ENCODE measurements at regions not wholly inside any gene's neighbourhood (a gene's known extent, or its start where the extent isn't known, plus 50 kb on each side); places are given as distances from the start of the nearest gene placed in this dataset.

DNA sequence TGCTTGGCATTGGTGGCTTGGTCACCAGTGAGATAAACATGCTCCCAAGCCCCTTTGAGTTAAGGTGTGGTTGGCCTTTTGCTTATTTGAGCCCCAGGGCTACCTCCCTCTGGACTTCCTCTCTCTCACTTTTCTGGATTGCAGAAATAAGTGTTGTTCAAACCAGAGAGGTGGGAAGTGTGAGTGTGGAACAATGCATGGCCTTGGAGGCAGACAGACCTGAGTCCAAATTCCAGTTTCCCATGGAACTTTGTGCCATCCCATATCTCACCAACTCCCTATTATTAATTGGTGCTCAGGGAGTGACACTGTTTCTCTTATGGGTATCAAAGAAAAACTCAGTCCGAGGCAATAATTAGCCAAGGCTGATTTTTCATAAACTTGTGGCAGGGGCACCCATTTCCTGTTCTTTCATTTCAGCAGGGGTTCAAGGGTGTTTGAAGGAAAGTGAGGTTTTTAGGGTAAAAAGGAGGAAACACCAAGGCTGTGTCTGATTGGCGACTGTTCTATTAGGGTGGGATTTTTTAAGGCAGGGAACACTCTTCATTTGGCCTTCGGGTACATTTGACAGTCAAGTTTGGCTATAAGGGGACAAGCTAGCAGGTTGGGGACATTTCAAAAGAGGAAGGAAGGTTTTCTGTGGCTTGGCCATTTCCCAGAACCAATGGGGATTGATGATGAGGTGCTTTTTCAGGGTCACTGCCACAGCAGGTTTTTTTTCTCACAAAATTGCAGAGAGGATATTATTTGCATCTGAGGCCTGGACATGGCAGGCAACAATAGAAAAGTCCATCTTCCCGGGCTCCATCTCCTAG is 148.8 kb upstream of the NPY start:
- H3K36me3 ChIP-seq (replicated peaks in 1 of 2; ENCODE audit: control insufficient read depth in 2 of 2, insufficient read depth in 2 of 2, low read length in 2 of 2), result no peaks in the 10 kb centered on the region
- H3K23ac ChIP-seq (ENCODE audit: low read depth, low read length, poor library complexity), result no peak overlapping the region
- no peak overlapping the region for H3K4me3 ChIP-seq (ENCODE audit: low read length in 2 of 2)
- no peak overlapping the region for H2AFZ ChIP-seq (ENCODE audit: low read length)
- no peaks in the 10 kb centered on the region for H3K79me1 ChIP-seq (ENCODE audit: low read depth, low read length)
- H3K27me3 ChIP-seq (ENCODE audit: control insufficient read depth in 3 of 3, insufficient read depth in 3 of 3, low read depth in 1 of 3, low read length in 3 of 3), result no peaks in the 10 kb centered on the region
- H4K91ac ChIP-seq (ENCODE audit: low read depth, low read length, poor library complexity), result no peak overlapping the region
- H3K14ac ChIP-seq (ENCODE audit: low read length), result no peak overlapping the region
- H3K4ac ChIP-seq (ENCODE audit: low read length), result no peak overlapping the region
- DNase-seq (ENCODE audit: low spot score), result no peak
- H2BK12ac ChIP-seq (ENCODE audit: low read length), result no peak overlapping the region
- no peaks in the 10 kb centered on the region for H3K9me3 ChIP-seq (replicated peaks in 1 of 2; ENCODE audit: control insufficient read depth in 2 of 2, insufficient read depth in 1 of 2, low read depth in 1 of 2, low read length in 2 of 2)
- peaks cover 0 to 2% of the 10 kb centered on the region in 2 donors for H3K4me1 ChIP-seq (ENCODE audit: control insufficient read depth in 2 of 2, insufficient read depth in 1 of 2, low read depth in 1 of 2, low read length in 2 of 2)
- H2BK15ac ChIP-seq (ENCODE audit: low read length), result no peak overlapping the region
- no peak overlapping the region for H2BK5ac ChIP-seq (ENCODE audit: low read length)
- no CpG with 5 or more reads among the region's 4 CpGs for WGBS, 2 donors (ENCODE audit: extremely low coverage in 2 of 2, insufficient read length in 2 of 2, insufficient replicate concordance in 1 of 2)
- H3K4me2 ChIP-seq (ENCODE audit: insufficient read depth, low read length, poor library complexity, severe bottlenecking), result no peak overlapping the region
- H3K27ac ChIP-seq (replicated peaks; ENCODE audit: low read length), result no peak overlapping the region
- no peak overlapping the region for H4K8ac ChIP-seq (ENCODE audit: low read depth, low read length)
- H3K9ac ChIP-seq (ENCODE audit: low read depth, low read length, poor library complexity), result no peak overlapping the region
- H3K18ac ChIP-seq (ENCODE audit: low read length), result no peak overlapping the region
- no peak overlapping the region for H2AK5ac ChIP-seq (ENCODE audit: low read depth, low read length)
- H2BK120ac ChIP-seq (ENCODE audit: low read depth, low read length), result no peak overlapping the region

DNA sequence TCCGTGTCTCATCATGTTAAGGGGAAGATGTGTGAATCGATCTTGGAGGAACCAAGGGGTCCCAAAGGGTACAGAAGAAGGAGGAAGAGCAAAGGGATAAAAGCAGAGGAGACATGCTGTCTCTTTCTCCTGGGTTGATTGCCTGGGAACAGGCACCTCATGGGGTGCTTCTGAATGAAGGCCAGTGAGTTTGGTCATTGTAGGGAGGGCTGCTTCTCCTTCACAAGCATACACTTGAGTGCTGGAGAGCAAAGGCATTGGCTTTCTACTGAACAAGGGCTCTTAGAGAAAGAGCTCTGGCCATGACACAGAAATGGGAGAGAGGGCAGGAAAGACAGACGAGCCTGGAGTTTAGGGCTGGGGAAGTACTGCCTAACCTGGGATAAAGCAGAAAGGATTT is 146.7 kb upstream of the NPY start:
- H3K18ac ChIP-seq (ENCODE audit: low read length), result no peak overlapping the region
- H3K14ac ChIP-seq (ENCODE audit: low read length), result no peak overlapping the region
- H3K4ac ChIP-seq (ENCODE audit: low read length), result no peak overlapping the region
- no peak overlapping the region for H2BK120ac ChIP-seq (ENCODE audit: low read depth, low read length)
- no peak overlapping the region for H2AK5ac ChIP-seq (ENCODE audit: low read depth, low read length)
- no peak overlapping the region for H3K27ac ChIP-seq (replicated peaks; ENCODE audit: low read length)
- H3K4me1 ChIP-seq (ENCODE audit: control insufficient read depth in 2 of 2, insufficient read depth in 1 of 2, low read depth in 1 of 2, low read length in 2 of 2), result peaks cover 0 to 2% of the 10 kb centered on the region in 2 donors
- H3K9ac ChIP-seq (ENCODE audit: low read depth, low read length, poor library complexity), result no peak overlapping the region
- H3K4me2 ChIP-seq (ENCODE audit: insufficient read depth, low read length, poor library complexity, severe bottlenecking), result no peak overlapping the region
- no peaks in the 10 kb centered on the region for H3K79me1 ChIP-seq (ENCODE audit: low read depth, low read length)
- no peaks in the 10 kb centered on the region for H3K27me3 ChIP-seq (ENCODE audit: control insufficient read depth in 3 of 3, insufficient read depth in 3 of 3, low read depth in 1 of 3, low read length in 3 of 3)
- H4K8ac ChIP-seq (ENCODE audit: low read depth, low read length), result no peak overlapping the region
- no CpG with 5 or more reads among the region's 3 CpGs for WGBS, 2 donors (ENCODE audit: extremely low coverage in 2 of 2, insufficient read length in 2 of 2, insufficient replicate concordance in 1 of 2)
- H2AFZ ChIP-seq (ENCODE audit: low read length), result no peak overlapping the region
- no peak overlapping the region for H2BK12ac ChIP-seq (ENCODE audit: low read length)
- no peak overlapping the region for H3K4me3 ChIP-seq (ENCODE audit: low read length in 2 of 2)
- H3K9me3 ChIP-seq (replicated peaks in 1 of 2; ENCODE audit: control insufficient read depth in 2 of 2, insufficient read depth in 1 of 2, low read depth in 1 of 2, low read length in 2 of 2), result no peaks in the 10 kb centered on the region
- no peaks in the 10 kb centered on the region for H3K36me3 ChIP-seq (replicated peaks in 1 of 2; ENCODE audit: control insufficient read depth in 2 of 2, insufficient read depth in 2 of 2, low read length in 2 of 2)
- no peak overlapping the region for H2BK5ac ChIP-seq (ENCODE audit: low read length)
- H2BK15ac ChIP-seq (ENCODE audit: low read length), result no peak overlapping the region
- H3K23ac ChIP-seq (ENCODE audit: low read depth, low read length, poor library complexity), result no peak overlapping the region
- no peak for DNase-seq (ENCODE audit: low spot score)
- no peak overlapping the region for H4K91ac ChIP-seq (ENCODE audit: low read depth, low read length, poor library complexity)

DNA sequence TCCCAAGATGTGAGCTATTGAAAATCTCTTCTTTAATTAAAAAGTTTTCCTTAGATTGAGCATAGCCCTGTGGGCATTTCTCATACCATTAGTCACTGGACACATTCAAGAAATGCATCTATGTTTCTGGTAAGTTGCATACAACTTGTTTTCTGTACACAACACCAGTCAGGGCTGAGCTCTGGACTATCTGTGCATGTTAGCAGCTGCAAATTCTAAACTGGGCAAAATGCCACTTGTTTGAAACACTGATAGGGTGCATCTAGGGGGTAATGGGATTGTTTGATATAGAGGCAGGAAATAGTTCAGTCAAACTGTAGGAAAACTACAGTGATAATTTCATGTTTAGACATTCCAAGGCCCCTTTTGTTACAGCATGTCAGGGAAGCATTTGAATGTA is 145.6 kb upstream of the NPY start:
- Histone ChIP-seq H3K9ac (ENCODE audit: low read depth, low read length, poor library complexity) (no peak overlapping the region), H3K79me1 (ENCODE audit: low read depth, low read length) (no peaks in the 10 kb centered on the region), H3K27me3 (ENCODE audit: control insufficient read depth in 3 of 3, insufficient read depth in 3 of 3, low read depth in 1 of 3, low read length in 3 of 3) (no peaks in the 10 kb centered on the region), H3K4ac (ENCODE audit: low read length) (no peak overlapping the region), H3K23ac (ENCODE audit: low read depth, low read length, poor library complexity) (no peak overlapping the region), H2AFZ (ENCODE audit: low read length) (no peak overlapping the region), H4K91ac (ENCODE audit: low read depth, low read length, poor library complexity) (no peak overlapping the region), H3K4me2 (ENCODE audit: insufficient read depth, low read length, poor library complexity, severe bottlenecking) (no peak overlapping the region), H3K27ac (replicated peaks; ENCODE audit: low read length) (no peak overlapping the region), H2BK120ac (ENCODE audit: low read depth, low read length) (no peak overlapping the region), H2BK5ac (ENCODE audit: low read length) (no peak overlapping the region), H3K14ac (ENCODE audit: low read length) (no peak overlapping the region), H2BK15ac (ENCODE audit: low read length) (no peak overlapping the region), H3K36me3 (replicated peaks in 1 of 2; ENCODE audit: control insufficient read depth in 2 of 2, insufficient read depth in 2 of 2, low read length in 2 of 2) (no peaks in the 10 kb centered on the region), H3K18ac (ENCODE audit: low read length) (no peak overlapping the region), H3K9me3 (replicated peaks in 1 of 2; ENCODE audit: control insufficient read depth in 2 of 2, insufficient read depth in 1 of 2, low read depth in 1 of 2, low read length in 2 of 2) (no peaks in the 10 kb centered on the region), H2BK12ac (ENCODE audit: low read length) (no peak overlapping the region), H4K8ac (ENCODE audit: low read depth, low read length) (no peak overlapping the region), H3K4me3 (ENCODE audit: low read length in 2 of 2) (no peak overlapping the region), H3K4me1 (ENCODE audit: control insufficient read depth in 2 of 2, insufficient read depth in 1 of 2, low read depth in 1 of 2, low read length in 2 of 2) (peaks cover 0 to 2% of the 10 kb centered on the region in 2 donors), H2AK5ac (ENCODE audit: low read depth, low read length) (no peak overlapping the region)
- DNase-seq (ENCODE audit: low spot score), result no peak

DNA sequence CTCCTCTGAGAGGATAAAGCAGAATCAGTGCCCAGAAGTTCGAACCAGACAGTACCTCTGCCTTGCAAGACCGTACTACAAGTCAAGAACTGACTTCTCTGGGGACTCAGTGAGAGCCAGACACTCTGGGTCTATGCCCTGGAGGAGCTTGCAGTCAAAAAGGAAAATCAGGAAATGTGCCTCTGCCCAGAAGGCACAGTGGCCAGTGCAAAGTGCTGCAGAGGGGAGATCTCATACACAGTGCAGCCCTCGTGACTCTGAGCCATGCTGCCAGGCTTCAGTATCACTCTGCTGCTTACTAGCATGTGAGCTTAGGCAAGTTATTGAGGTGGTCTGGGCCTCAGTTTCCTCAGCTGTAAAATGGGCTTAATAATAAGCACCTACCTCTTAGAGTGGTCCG is 144.0 kb upstream of the NPY start:
- no CpG with 5 or more reads among the region's 4 CpGs for WGBS, 2 donors (ENCODE audit: extremely low coverage in 2 of 2, insufficient read length in 2 of 2, insufficient replicate concordance in 1 of 2)
- no peaks in the 10 kb centered on the region for H3K27me3 ChIP-seq (ENCODE audit: control insufficient read depth in 3 of 3, insufficient read depth in 3 of 3, low read depth in 1 of 3, low read length in 3 of 3)
- no peak for DNase-seq (ENCODE audit: low spot score)

More for the DNA sequence above, 144.0 kb upstream of the NPY start:
- Histone ChIP-seq H3K79me1 (ENCODE audit: low read depth, low read length) (no peaks in the 10 kb centered on the region), H2AK5ac (ENCODE audit: low read depth, low read length) (no peak overlapping the region), H3K14ac (ENCODE audit: low read length) (no peak overlapping the region), H3K9ac (ENCODE audit: low read depth, low read length, poor library complexity) (no peak overlapping the region), H3K23ac (ENCODE audit: low read depth, low read length, poor library complexity) (no peak overlapping the region), H2BK5ac (ENCODE audit: low read length) (no peak overlapping the region), H3K18ac (ENCODE audit: low read length) (no peak overlapping the region), H3K27ac (replicated peaks; ENCODE audit: low read length) (no peak overlapping the region), H3K36me3 (replicated peaks in 1 of 2; ENCODE audit: control insufficient read depth in 2 of 2, insufficient read depth in 2 of 2, low read length in 2 of 2) (no peaks in the 10 kb centered on the region), H3K4me2 (ENCODE audit: insufficient read depth, low read length, poor library complexity, severe bottlenecking) (no peak overlapping the region), H3K4me3 (ENCODE audit: low read length in 2 of 2) (no peak overlapping the region), H2BK15ac (ENCODE audit: low read length) (no peak overlapping the region), H4K91ac (ENCODE audit: low read depth, low read length, poor library complexity) (no peak overlapping the region), H2BK12ac (ENCODE audit: low read length) (no peak overlapping the region), H3K4me1 (ENCODE audit: control insufficient read depth in 2 of 2, insufficient read depth in 1 of 2, low read depth in 1 of 2, low read length in 2 of 2) (peaks cover 0 to 2% of the 10 kb centered on the region in 2 donors), H4K8ac (ENCODE audit: low read depth, low read length) (no peak overlapping the region), H3K9me3 (replicated peaks in 1 of 2; ENCODE audit: control insufficient read depth in 2 of 2, insufficient read depth in 1 of 2, low read depth in 1 of 2, low read length in 2 of 2) (no peaks in the 10 kb centered on the region), H3K4ac (ENCODE audit: low read length) (no peak overlapping the region), H2AFZ (ENCODE audit: low read length) (no peak overlapping the region), H2BK120ac (ENCODE audit: low read depth, low read length) (no peak overlapping the region)
